T-helper 1 cell (primary cell): ENCODE measurements at regions not wholly inside any gene's neighbourhood (a gene's known extent, or its start where the extent isn't known, plus 50 kb on each side); places are given as distances from the start of the nearest gene placed in this dataset.

ENCODE experiments used
- DNase-seq, 5 donors: peaks; one replicate each; pipeline ENCODE4 v3.0.0-alpha.2; 2012 to 2020

- no peak for DNase-seq
Measured at GRCh38 chr12:125271892-125272291, 206.7 kb downstream of the AACS start.

- no peak for DNase-seq
Measured at GRCh38 chr12:125272383-125272933, 207.2 kb downstream of the AACS start.

- DNase-seq: no peak
Measured at GRCh38 chr12:125276567-125276966, 211.3 kb downstream of the AACS start.

- DNase-seq: no peak
Measured at GRCh38 chr12:125280482-125281377, 215.5 kb downstream of the AACS start.

GRCh38 chr12:125282921-125283320 is 217.7 kb downstream of the AACS start:
- no peak for DNase-seq

GRCh38 chr12:125283521-125283920 is 218.3 kb downstream of the AACS start:
- no peak for DNase-seq

GRCh38 chr12:125284087-125284486 is 218.9 kb downstream of the AACS start:
- DNase-seq: no peak

GRCh38 chr12:125284945-125285685 is 219.9 kb downstream of the AACS start:
- DNase-seq: no peak

GRCh38 chr12:125286005-125286727 is 220.9 kb downstream of the AACS start:
- no peak for DNase-seq

- DNase-seq: peak in 1 of 5 donors; percentile 36
Measured at GRCh38 chr12:125287155-125287847, 222.1 kb downstream of the AACS start.

- DNase-seq: no peak
Measured at GRCh38 chr12:125288931-125289928, 224.0 kb downstream of the AACS start.

GRCh38 chr12:125289970-125290369 is 224.7 kb downstream of the AACS start:
- DNase-seq: no peak

GRCh38 chr12:125292700-125293099 is 227.5 kb downstream of the AACS start:
- DNase-seq: no peak

- DNase-seq: no peak
Measured at GRCh38 chr12:125295550-125295949, 230.3 kb downstream of the AACS start.

GRCh38 chr12:125296701-125297100 is 231.5 kb downstream of the AACS start:
- DNase-seq: no peak

GRCh38 chr12:125299840-125300239 is 234.6 kb downstream of the AACS start:
- DNase-seq: no peak

GRCh38 chr12:125300249-125300648 is 235.0 kb downstream of the AACS start:
- no peak for DNase-seq

- DNase-seq: no peak
Measured at GRCh38 chr12:125303337-125303736, 238.1 kb downstream of the AACS start.

- DNase-seq: no peak
Measured at GRCh38 chr12:125304029-125304428, 238.8 kb downstream of the AACS start.

- DNase-seq: no peak
Measured at GRCh38 chr12:125305231-125305630, 240.0 kb downstream of the AACS start.

GRCh38 chr12:125310461-125310860 is 245.2 kb downstream of the AACS start:
- DNase-seq: no peak
